H9 (cell line): ENCODE measurements at regions not wholly inside any gene's neighbourhood (a gene's known extent, or its start where the extent isn't known, plus 50 kb on each side); places are given as distances from the start of the nearest gene placed in this dataset.
A peak's percentile ranks its signal among the peaks of the same experiment; 100 is the strongest.

Experiments
- DNase-seq: peaks from one replicate; pipeline ENCODE4 v3.0.0-alpha.2; 2017
- H2AFZ ChIP-seq: one replicate; pipeline ENCODE4 v1.6.1; 2013; ENCODE audit warnings: mild to moderate bottlenecking, low read length, control low read depth, moderate library complexity
- H2AK5ac ChIP-seq: 2 replicates; pipeline ENCODE4 v1.6.1; 2013; ENCODE audit warnings: low read length, control low read depth, mixed read lengths; ENCODE audit not compliant: insufficient read length
- H2BK120ac ChIP-seq: one replicate; pipeline ENCODE4 v1.6.1; 2013; ENCODE audit warnings: low read depth, mild to moderate bottlenecking, low read length, control low read depth, inconsistent platforms; ENCODE audit not compliant: poor library complexity, severe bottlenecking
- H2BK12ac ChIP-seq: 2 replicates; pipeline ENCODE4 v1.6.1; 2013; ENCODE audit warnings: low read length, control low read depth, mixed read lengths, low read depth; ENCODE audit not compliant: insufficient read length
- H2BK15ac ChIP-seq: 2 replicates; pipeline ENCODE4 v1.6.1; 2013; ENCODE audit warnings: low read depth, low read length, control low read depth
- H2BK20ac ChIP-seq: one replicate; pipeline ENCODE4 v1.6.1; 2013; ENCODE audit warnings: low read depth, mild to moderate bottlenecking, low read length, control low read depth, inconsistent platforms; ENCODE audit not compliant: poor library complexity, severe bottlenecking
- H2BK5ac ChIP-seq: 2 replicates; pipeline ENCODE4 v1.6.1; 2013; ENCODE audit warnings: low read length, control low read depth, mixed read lengths; ENCODE audit not compliant: insufficient read length
- H3K14ac ChIP-seq: 2 replicates; pipeline ENCODE4 v1.6.1; 2013; ENCODE audit warnings: low read length, control low read depth; ENCODE audit not compliant: insufficient read depth
- H3K18ac ChIP-seq: 2 replicates; pipeline ENCODE4 v1.6.1; 2013; ENCODE audit warnings: low read depth, mild to moderate bottlenecking, mixed read lengths, low read length, control low read depth; ENCODE audit not compliant: insufficient read length
- H3K23ac ChIP-seq: 2 replicates; pipeline ENCODE4 v1.6.1; 2013; ENCODE audit warnings: low read length, control low read depth, mixed read lengths, low read depth; ENCODE audit not compliant: insufficient read length
- H3K23me2 ChIP-seq: 2 replicates; pipeline ENCODE4 v1.6.1; 2013; ENCODE audit warnings: low read depth, mild to moderate bottlenecking, mixed read lengths, low read length, control low read depth; ENCODE audit not compliant: insufficient read length, poor library complexity, severe bottlenecking
- H3K27ac ChIP-seq: 2 replicates; pipeline ENCODE4 v1.5.1; 2013; ENCODE audit warnings: low read length, control low read depth, mixed read lengths, low read depth; ENCODE audit not compliant: insufficient read length
- H3K27me3 ChIP-seq: 2 replicates; pipeline ENCODE4 v1.6.1; 2013; ENCODE audit warnings: low read length, control low read depth, inconsistent platforms; ENCODE audit not compliant: insufficient read depth
- H3K4ac ChIP-seq: 2 replicates; pipeline ENCODE4 v1.6.1; 2013; ENCODE audit warnings: low read depth, mild to moderate bottlenecking, control low read depth, inconsistent platforms, low read length, moderate library complexity
- H3K4me1 ChIP-seq: 2 replicates; pipeline ENCODE4 v1.6.1; 2013; ENCODE audit warnings: low read length, control low read depth, inconsistent platforms; ENCODE audit not compliant: insufficient read depth
- H3K4me2 ChIP-seq: 2 replicates; pipeline ENCODE4 v1.6.1; 2013; ENCODE audit warnings: low read length, control low read depth, mixed read lengths; ENCODE audit not compliant: insufficient read length, insufficient read depth
- H3K56ac ChIP-seq: 2 replicates; pipeline ENCODE4 v1.6.1; 2013; ENCODE audit warnings: low read depth, mild to moderate bottlenecking, mixed read lengths, low read length, control low read depth; ENCODE audit not compliant: insufficient read length
- H3K79me1 ChIP-seq: 2 replicates; pipeline ENCODE4 v1.6.1; 2013; ENCODE audit warnings: low read depth, mild to moderate bottlenecking, moderate library complexity, low read length, control low read depth, inconsistent platforms; ENCODE audit not compliant: insufficient read depth, poor library complexity, severe bottlenecking
- H3K79me2 ChIP-seq: 2 replicates; pipeline ENCODE4 v1.6.1; 2013; ENCODE audit warnings: low read length, control low read depth, inconsistent platforms; ENCODE audit not compliant: insufficient read depth
- H3K9ac ChIP-seq: 2 replicates; pipeline ENCODE4 v1.6.1; 2013; ENCODE audit warnings: low read length, control low read depth, mixed read lengths; ENCODE audit not compliant: insufficient read length; ENCODE audit errors: extremely low read depth
- H3K9me3 ChIP-seq: one replicate; pipeline ENCODE4 v1.6.1; 2013; ENCODE audit warnings: low read depth, low read length, inconsistent platforms; ENCODE audit not compliant: control insufficient read depth
- H3T11ph ChIP-seq: one replicate; pipeline ENCODE4 v1.6.1; 2013; ENCODE audit warnings: mild to moderate bottlenecking, low read length, control low read depth, inconsistent platforms
- H4K20me1 ChIP-seq: one replicate; pipeline ENCODE4 v1.6.1; 2013; ENCODE audit not compliant: control insufficient read depth, insufficient read length, insufficient read depth
- H4K5ac ChIP-seq: 2 replicates; pipeline ENCODE4 v1.6.1; 2013; ENCODE audit warnings: low read depth, mild to moderate bottlenecking, mixed read lengths, low read length, control low read depth; ENCODE audit not compliant: insufficient read length
- H4K8ac ChIP-seq: replicated peaks from 2 replicates; pipeline ENCODE4 v1.6.1; 2013; ENCODE audit warnings: low read length, control low read depth, mixed read lengths, low read depth; ENCODE audit not compliant: insufficient read length
- H4K91ac ChIP-seq: 2 replicates; pipeline ENCODE4 v1.6.1; 2013; ENCODE audit warnings: low read depth, mild to moderate bottlenecking, moderate library complexity, mixed read lengths, low read length, control low read depth; ENCODE audit not compliant: insufficient read length
- H3K27ac Mint-ChIP-seq, 3 experiments: 2 replicates in 2 of 3; 3 replicates in 1 of 3; pipeline ENCODE4 v1.8.0; 2020 to 2021; ENCODE audit warnings: mixed read lengths in 3 of 3, mild to moderate bottlenecking in 1 of 3, moderate library complexity in 1 of 3
- H3K27me3 Mint-ChIP-seq: 2 replicates; pipeline ENCODE4 v1.8.0; 2021; ENCODE audit warnings: low read depth, mild to moderate bottlenecking, moderate library complexity, mixed read lengths
- H3K36me3 Mint-ChIP-seq, 3 experiments: 2 replicates in 2 of 3; 3 replicates in 1 of 3; pipeline ENCODE4 v1.8.0; 2020 to 2021; ENCODE audit warnings: low read depth in 3 of 3, mixed read lengths in 3 of 3; ENCODE audit not compliant: insufficient read depth in 1 of 3
- H3K4me1 Mint-ChIP-seq, 2 experiments: 2 replicates each; pipeline ENCODE4 v1.8.0; 2020; ENCODE audit warnings: mixed read lengths in 2 of 2
- H3K4me3 Mint-ChIP-seq, 2 experiments: 2 replicates in 1 of 2; 3 replicates in 1 of 2; pipeline ENCODE4 v1.8.0; 2020 to 2021; ENCODE audit warnings: mild to moderate bottlenecking in 2 of 2, mixed read lengths in 2 of 2, moderate library complexity in 1 of 2
- H3K9me3 Mint-ChIP-seq, 2 experiments: 2 replicates in 1 of 2; 3 replicates in 1 of 2; pipeline ENCODE4 v1.8.0; 2020; ENCODE audit warnings: mild to moderate bottlenecking in 2 of 2, mixed read lengths in 2 of 2, moderate library complexity in 1 of 2
- CTCF ChIP-seq: fragments of 200-600 bp; sonication (generic); conservative IDR thresholded peaks from 3 replicates; pipeline ENCODE4 v1.8.0; 2021; ENCODE audit warnings: antibody characterized with exemption, mild to moderate bottlenecking
- WGBS: extraction: QIAGEN DNeasy Blood & Tissue Kit; methylation state at CpG from one replicate; pipeline ENCODE4 v1.1.7; 2013; ENCODE audit warnings: missing lambda C conversion rate, low lambda C conversion rate, mixed read lengths; ENCODE audit not compliant: insufficient read length; ENCODE audit errors: extremely low coverage; 5-methylcytosine and 5-hydroxymethylcytosine counted together

- H3K27ac ChIP-seq: no peak overlapping the region
- no peak overlapping the region for H3K9ac ChIP-seq
- no peak overlapping the region for H3K14ac ChIP-seq
- Mint-ChIP-seq H3K36me3 (peaks cover 8 to 11% (median 11%) of the 10 kb centered on the region in 3 experiments), H3K4me1 (peaks cover 18 to 20% of the 10 kb centered on the region in 2 experiments), H3K27me3 (no peaks in the 10 kb centered on the region), H3K27ac (peak overlapping the region in 1 of 3 experiments; percentile 65; a peak in 1 of 7 replicates), H3K4me3 (no peak overlapping the region), H3K9me3 (no peaks in the 10 kb centered on the region)
- no peak for DNase-seq
- no peak overlapping the region for H4K8ac ChIP-seq
- no peak overlapping the region for H2AFZ ChIP-seq
- no peaks in the 10 kb centered on the region for H4K20me1 ChIP-seq
- no peak overlapping the region for H2BK120ac ChIP-seq
- H3K23ac ChIP-seq: no peak overlapping the region
- no peak overlapping the region for H2BK20ac ChIP-seq
- no peak overlapping the region for H3K4ac ChIP-seq
- no peak overlapping the region for H3T11ph ChIP-seq
- H3K9me3 ChIP-seq: no peaks in the 10 kb centered on the region
- no peak overlapping the region for H4K91ac ChIP-seq
- H3K4me1 ChIP-seq: no peaks in the 10 kb centered on the region; the same call in 1 of the 2 replicates
- H3K23me2 ChIP-seq: no peaks in the 10 kb centered on the region
- no peaks in the 10 kb centered on the region for H3K79me2 ChIP-seq
- H4K5ac ChIP-seq: no peak overlapping the region
- H3K4me2 ChIP-seq: no peak overlapping the region
- H3K56ac ChIP-seq: no peak overlapping the region
- no peak overlapping the region for H2BK12ac ChIP-seq
- no peaks in the 10 kb centered on the region for H3K27me3 ChIP-seq
- H3K79me1 ChIP-seq: no peaks in the 10 kb centered on the region
- H3K18ac ChIP-seq: no peak overlapping the region
- WGBS: no CpG with 5 or more reads among the region's 20 CpGs
- H2BK15ac ChIP-seq: no peak overlapping the region
- H2AK5ac ChIP-seq: no peak overlapping the region
- no peak overlapping the region for H2BK5ac ChIP-seq
- no peak for TF ChIP-seq CTCF
These were observed 133.6 kb downstream of the SHANK2 start for GRCh38 chr11:71118671-71119250.
